Muscle of back (tissue), 3 donors: ENCODE measurements at regions not wholly inside any gene's neighbourhood (a gene's known extent, or its start where the extent isn't known, plus 50 kb on each side); places are given as distances from the start of the nearest gene placed in this dataset.

Experiments
- DNase-seq, 3 donors: peaks; one replicate each; pipeline versions ENCODE4 v3.0.0 to v3.0.0-alpha.2; 2013

DNA sequence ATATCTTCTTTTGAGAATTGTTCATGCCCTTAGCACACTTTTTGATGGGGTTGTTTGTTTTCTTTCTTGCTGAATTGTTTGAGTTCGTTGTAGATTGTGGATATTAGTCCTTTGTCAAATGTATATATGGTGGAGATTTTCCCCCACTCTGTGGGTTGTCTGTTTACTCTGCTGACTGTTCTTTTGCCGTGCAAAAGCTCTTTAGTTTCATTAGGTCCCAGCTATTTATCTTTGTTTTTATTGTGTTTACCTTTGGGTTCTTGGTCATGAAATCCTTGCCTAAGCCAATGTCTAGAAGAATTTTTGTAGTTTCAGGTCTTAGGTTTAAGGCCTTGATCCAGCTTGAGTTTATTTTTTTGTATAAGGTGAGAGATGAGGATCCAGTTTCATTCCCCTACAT lies 1372.6 kb upstream of the TENM3 start:
- DNase-seq, result no peak

DNA sequence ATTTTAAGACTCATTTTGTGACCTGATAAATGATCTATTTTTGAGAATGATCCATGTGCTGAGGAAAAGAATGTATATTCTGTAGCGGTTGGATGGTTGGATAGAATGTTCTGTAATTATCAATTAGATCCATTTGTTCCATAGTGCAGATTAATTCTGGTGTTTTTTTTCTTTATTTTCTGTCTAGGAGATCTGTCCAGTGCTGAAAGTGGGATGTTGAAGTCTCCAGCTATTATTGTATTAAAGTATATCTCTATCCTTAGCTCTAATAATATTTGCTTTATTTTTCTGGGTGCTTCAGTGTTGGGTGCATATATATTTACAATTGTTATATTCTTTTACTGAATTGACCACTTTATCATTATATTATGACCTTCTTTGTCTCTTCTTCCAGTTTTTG lies 1344.9 kb upstream of the TENM3 start:
- DNase-seq, result no peak

DNA sequence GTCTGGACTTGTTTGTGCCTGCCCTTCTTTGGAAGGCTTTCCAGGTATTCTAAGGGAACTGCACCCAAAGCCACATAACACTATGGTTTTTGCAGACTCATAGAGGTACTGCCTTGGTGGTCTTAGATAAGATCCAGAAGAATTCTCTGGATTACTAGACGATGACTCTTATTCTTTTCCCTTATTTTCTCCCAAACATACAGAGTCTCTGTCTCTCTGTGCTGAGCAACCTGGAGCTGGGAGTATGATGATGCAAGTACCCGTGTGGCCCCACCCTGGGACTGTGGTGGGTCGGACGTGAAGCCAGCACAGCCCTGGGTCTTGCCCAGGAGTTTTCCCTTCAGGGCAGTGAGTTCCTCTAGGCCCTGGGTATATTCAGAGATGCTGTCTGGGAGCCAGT lies 1342.4 kb upstream of the TENM3 start:
- no peak for DNase-seq

DNA sequence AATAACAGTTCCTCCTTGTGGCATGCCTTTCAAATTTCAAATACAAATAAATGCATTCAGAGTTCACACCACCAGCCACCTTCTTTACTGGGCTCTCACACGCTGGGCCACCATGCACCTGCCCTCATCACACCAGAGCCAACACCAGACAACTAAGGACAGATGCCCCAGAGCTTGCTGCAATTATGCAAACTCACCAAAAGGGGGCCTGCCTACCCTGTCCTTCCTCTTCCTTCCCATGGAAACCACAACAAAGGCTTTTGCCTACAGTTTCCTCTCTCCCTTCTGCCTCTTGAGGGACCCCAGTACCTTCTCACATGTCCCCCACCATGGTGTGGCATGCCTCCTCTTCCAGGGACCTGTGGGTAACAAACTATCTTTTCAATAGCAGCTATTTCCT lies 1333.9 kb upstream of the TENM3 start:
- no peak for DNase-seq

DNA sequence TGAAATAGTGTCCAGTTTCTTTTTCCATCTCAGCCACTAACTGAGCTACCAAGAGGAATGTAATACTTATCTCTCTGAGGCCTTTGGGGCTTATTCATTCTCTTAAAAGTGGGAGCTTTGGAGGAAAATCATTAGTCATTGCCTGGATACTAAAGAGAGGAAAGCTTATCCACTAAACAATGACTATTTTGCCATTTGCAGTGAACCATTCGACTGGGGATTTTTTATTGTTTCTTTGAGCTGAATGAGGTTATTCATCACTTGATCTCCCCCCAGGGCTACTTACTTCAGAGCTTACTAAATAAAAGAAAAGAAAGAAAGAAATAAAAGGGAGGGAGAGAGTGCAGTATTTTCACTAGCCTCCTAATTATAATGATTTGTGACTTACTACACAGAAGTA lies 1329.5 kb upstream of the TENM3 start:
- DNase-seq, result peak in 1 of 3 donors; percentile 44

DNA sequence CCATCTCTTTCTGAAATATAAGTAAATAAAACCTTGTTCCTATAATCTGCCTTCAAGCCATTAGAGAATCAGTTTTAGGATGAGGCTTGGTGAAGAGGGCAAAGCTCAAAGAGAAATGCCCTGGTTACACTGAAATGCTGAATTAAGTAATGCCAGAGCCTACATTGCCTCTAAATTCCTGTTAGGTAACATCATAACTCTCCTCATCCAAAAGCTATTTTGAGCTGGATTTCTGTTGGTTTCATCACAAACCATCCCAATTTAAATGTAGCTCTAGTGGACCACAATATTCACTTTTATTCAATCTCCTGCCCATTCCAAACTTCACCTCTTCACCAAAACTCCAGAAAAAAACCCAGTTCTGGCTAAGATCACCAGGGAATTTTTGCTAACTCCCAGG lies 1319.7 kb upstream of the TENM3 start:
- DNase-seq, result peak in 1 of 3 donors; percentile 71

DNA sequence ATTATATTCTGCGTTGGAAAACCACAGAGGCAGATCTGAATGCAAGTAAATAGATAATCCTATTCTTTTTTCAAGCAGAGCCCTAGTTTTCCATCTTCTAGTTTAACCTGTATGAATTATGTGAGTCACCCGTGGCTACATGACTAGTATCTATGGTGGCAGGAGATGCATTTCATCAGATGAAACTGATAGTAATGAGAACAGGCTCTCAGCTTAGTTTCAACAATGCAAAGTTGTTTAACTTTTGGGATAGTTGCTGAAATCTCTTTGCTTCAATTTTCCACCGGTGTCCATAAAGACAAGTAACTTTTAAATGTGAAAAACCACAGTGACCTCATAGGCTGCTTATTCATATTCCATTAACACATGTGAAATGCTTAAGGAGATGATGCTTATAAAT lies 1317.4 kb upstream of the TENM3 start:
- peak in 1 of 3 donors; percentile 24 for DNase-seq

DNA sequence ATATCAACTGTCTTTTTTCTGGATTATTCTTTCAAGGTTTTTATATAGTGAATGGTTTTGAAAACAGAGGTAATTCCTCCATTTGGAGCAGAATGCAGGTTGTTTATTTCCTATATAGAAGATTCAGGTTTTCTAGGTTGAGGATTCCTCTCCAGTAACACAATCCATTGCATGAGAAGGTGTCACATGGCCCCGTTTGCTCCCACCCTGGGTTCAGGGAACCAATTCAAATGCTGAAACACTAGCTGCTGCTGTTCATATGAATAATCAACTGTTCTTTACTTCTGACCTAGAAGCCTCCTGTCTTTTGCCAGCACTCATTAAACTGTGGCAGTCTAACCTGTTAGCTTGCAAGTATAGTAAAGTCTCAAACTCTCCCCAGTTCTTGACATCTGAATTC lies 1316.9 kb upstream of the TENM3 start:
- DNase-seq, result no peak

DNA sequence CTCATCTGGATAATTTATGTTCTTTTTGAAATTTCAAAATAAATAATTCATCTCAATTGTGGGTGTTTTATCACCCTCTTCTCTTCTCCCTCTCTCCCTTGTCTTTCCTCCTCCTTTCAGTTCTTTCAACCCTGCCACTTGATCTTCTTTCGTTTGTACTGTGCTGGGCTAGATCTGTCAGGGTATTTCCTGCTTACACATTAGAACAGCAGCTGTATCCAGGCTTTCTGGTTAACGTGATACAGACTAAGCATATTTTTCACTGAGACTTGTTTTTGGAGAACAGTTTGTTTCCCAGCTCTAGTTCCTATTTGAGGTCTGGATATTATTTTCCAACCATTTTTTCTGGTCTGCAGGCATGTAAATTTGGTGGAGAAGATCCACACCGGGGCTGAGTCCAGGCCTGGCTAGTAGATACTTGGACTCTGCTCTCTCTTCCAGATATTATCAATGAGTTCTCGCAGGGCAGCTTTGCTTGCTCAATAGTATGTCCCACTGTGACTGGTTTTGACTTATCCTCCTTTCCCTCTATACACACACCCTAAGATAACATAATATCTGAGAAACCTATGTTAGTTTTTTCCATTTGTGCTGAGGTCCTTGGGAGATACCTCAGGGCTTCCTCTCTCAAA lies 1310.7 kb upstream of the TENM3 start:
- DNase-seq, result no peak

DNA sequence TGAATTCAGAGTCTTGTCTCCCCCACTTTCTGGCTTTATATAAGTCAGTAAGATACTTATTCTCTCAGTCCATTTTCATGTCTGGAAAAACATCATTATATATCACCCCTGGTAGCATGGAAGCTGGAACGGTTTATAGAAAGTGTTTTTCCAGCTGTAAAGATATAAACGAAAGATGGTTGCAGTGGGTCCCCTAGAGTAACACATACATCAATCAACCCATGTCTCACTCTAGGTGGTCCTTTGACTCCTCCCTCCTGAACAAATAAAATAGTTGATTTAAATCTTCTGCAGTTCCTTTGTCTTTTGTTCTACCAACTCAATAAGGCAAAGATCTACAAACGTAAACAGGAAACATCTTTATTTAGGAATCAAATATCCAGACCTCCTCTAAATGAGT lies 1306.1 kb upstream of the TENM3 start:
- no peak for DNase-seq

DNA sequence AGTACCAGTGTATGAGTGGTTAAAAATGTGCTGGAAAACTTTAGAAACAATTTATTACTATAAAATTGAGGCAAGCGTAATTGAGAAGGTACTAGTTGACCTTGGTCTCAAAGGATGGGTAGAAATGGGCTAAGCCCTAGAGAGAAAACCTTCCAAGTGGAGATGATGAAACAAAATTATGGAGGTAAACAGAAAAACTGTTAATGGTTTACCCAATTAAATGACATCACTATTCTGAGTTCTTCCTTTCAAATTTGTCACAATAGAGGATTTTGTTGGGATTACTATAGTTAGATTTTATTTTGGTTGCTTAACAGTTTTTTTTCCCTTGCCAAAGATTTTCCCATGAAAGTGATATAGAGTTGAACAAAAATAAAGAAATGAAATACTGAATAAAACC lies 1302.5 kb upstream of the TENM3 start:
- no peak for DNase-seq

DNA sequence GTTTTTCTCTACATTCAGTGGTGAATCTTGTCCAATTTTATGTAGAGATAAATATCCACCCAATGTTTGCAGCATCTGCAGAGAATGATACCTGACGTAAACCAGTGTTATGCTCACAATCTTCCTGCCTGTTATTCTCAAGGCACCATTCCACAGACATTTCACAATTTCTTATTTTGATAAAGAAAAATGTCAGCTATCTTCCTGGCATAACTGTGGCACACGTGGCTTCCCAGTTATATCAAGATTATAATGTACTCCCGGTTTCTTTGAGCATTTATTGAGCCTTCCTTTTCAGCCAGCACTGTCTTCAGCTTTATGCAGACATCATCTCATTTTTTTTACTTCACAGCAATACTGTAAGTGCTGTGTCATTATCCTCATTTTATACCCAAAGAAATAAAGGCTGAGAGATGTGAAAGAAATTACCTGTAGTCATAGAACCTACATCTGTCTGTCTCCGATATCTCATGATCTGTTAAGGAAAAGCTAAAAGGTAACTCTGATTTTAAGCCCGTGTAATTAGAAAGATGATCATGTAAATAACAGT lies 1300.8 kb upstream of the TENM3 start:
- no peak for DNase-seq

DNA sequence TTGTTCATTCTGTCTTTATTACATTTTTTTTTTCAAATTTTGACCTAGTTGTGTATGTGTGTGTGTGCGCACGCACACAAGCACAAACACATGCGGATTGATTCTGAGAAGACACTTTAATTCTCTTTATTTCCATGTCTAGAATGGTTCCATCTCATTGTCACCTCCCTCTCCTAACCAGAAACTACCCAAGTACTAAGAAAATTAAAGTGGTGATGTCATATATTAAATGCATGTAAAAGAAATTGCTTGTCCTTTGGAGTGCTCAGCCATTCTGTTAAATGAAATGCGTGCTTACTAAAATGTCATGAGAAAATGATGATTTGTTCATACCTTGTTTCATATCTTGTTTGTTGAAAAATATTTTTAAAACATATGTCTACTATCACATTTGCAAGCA lies 1297.0 kb upstream of the TENM3 start:
- DNase-seq, result no peak

DNA sequence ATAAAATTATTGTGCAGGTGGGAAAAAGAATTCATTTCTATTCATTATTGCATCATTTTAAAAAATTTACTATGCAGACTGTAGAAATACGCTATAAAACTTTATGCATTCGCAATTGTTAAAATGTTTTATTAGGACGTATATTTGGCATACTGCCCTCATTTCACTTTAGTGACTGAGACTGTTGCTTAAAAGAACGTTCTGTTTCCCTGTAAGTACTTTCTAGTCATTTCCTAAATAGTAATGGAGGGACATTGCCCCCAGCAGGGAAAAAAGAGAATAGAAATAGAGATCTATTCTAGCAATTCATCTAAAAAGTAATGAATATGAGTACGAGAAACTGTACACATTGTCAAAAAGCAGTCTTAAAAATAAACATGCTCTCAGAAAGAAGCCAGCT lies 1295.8 kb upstream of the TENM3 start:
- peak; percentile 5 to 37 (median 23) for DNase-seq

DNA sequence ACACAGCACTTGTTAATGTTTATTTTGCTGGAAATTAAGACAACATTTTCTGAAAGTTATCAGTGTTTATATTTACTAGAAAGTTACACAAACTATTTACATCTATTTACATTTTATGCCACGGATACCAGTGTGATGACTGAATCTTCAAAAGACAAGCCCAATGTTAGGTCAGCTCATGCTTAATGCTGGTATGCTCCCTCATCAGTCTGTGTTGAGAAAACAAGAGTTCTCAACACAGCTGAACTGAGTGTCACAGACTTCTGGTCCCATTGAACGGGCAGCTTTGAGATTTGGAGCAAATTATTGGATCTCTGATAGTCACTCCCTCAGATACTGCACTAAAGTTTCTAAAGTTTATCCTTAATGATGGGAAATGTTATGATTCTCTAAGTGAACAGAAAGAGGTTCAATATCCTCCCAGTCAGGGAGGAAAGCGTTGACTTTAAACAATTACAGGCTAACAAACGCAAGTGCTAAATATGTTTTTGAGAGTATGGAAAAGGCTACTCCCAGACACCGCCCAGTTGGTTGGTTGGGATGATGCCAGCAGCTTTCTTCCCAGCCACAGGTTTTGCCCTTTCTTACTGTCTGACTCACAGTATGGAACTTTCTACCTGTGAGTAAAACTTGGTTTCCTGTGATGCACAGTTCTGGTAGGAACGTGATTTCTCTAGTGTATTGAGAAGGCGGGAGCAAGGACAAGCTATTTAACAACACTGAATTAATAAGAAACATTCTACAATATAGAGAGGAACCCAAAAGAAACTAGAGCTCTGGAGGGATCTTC lies 1293.6 kb upstream of the TENM3 start:
- DNase-seq, result no peak

DNA sequence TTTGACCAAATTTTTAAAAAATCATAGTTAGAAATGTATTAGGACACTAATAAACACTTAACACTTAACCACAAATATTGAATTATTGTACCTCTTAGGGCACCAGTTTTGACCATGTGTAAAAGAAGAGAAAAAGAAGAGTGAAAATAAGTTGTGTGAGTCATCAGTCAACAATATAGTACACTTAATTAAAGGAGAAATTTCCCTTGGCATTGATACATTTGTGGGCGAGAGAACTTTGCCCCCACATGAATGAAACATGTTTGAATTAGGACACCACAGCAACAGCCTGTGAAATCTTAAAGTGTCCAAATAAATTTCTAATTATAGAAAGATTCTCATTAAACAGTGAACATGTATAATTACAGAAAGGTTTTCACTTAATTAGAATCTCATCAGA lies 1292.8 kb upstream of the TENM3 start:
- no peak for DNase-seq

DNA sequence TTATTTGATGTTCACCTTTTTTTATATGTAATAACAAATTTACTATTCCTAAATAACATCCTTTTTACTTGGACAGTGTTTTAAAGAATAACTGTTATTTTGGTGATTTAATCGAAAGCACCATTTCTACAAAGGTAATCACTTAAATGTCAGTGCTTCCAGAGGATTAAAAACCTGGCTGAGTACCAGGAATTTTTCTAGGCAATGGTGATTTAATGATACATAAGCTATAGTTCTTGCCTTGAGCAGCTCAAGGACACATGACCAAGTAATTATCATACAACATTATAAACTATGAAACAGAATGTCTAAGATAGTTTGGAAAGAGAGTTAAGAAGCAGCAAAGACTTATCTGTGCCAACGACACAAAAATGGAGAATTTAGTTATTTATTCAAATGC lies 1291.9 kb upstream of the TENM3 start:
- no peak for DNase-seq

DNA sequence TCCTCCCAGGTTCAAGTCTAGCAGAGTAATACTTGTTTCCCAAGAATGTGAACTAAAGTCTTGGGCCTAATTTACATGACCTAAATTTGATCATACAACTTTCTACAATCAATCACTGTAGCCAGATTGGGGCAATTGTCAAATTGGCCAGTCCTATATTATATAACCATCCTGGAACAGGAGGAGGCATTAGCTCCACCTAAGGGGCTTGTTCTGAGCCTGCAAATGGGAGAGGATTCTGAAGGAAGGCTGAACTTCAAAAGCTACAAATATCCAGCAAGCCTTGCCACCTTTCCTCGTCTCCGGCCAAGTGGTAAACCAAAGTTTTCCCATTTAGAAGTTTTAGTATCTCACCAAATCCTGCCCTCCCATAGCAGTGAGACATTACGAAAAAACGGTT lies 1289.6 kb upstream of the TENM3 start:
- DNase-seq, result no peak

DNA sequence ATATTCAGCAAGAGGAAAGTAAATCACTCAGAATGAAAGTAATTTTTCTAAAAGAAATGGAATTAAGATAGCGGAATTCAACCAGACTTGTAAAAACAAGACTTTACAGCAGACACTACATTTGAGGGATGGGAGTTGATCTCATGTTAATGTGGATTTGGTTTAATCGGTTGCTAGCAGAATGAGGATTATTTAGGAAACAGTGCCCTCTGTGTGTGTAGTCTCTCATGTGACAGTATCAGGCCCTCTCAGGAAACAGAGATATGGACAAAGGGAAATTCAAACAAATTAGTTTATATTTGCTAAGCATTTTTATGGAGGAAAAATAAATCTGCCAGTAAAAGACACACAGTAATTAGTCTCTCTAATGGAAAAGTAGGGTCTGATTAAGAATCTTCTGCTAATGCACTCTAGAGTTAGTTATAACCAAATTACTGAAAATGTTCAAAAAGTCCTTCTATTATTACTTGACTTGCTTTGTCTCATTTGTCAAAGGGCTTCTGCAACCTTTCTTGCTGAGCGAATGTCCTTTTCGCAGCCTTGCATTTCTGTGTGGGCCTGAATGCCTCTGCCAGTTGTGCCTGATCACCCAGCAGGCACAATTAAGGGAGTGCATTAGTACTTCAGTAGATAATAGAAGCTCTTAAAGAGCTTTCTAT lies 1282.3 kb upstream of the TENM3 start:
- peak in 2 of 3 donors; percentile 7 to 8 for DNase-seq

DNA sequence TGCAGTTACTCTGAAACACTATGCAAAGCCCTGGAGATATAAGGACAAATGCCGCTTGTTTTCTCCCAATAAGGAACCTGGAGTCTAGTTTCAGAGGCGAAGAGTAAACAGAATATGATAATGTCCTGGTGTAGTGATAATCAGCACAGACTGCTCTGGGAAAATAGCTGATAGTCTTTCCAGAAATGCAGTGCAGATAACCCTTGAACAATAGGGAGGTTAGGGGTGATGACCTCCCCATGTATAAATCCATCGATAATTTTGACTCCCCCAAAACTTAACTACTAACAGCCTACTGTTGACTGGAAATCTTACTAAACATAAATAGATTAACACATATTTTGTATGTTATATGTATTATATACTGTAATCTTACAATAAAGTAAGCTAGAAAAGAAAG lies 1280.9 kb upstream of the TENM3 start:
- DNase-seq, result no peak

DNA sequence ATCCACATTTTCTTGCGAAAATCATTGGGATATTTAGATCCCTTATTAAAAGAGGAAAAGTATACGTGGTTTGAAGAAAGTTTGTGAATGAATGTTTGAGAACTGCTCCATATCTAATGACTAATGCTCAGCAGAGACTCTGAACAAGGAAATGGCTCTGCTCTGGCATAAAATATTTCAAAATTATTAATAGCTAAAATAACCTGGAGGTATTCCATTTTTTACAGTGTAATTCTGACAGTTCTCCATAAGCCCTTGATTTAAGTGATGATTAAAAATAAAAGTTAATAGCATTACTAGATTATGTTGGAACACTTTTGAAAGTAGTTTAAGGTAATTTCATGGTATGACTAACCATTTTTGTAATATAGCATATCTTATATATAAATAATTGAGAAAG lies 1276.9 kb upstream of the TENM3 start:
- DNase-seq, result no peak

DNA sequence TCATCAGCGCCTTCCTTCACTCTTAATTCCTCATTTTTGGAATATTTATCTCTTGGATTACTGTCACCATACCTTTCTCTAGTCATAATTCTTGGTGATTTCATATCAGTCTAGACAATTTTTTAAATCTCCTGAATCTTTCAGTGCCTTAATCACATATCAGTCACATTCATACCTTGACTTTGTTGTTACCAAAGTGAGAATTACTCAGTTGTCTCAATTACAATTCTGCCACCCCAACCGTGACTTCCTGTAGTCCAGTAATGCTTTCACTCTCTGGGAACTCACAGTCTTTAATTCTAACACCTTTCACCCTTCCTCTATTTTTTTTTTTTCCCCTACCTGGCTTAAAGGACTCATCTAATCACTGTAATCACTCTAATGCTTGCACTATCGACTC lies 1275.3 kb upstream of the TENM3 start:
- DNase-seq, result no peak

DNA sequence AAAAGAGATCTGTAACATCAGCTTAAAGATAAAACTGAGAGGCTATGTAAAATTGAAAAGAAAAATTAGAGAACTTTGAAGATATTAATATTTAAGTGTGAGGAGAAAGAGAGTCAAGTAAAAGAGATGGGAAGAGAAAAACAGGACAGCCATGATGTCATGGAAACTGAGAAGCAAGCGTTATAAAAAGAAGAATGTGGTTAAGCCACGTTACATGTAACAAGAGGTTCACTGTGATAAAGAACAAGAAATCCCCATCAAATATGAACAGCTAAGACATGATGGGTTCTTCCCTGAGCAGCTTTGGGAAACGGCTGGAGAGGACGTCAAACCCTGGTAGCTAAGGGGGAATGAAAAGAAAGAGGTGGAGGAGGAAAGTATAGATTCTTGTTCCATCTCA lies 1269.3 kb upstream of the TENM3 start:
- no peak for DNase-seq
